ENCODE measurements at regions not wholly inside any gene's neighbourhood (a gene's known extent, or its start where the extent isn't known, plus 50 kb on each side); places are given as distances from the start of the nearest gene placed in this dataset.

GRCh38 chr2:216920143-216920876 is 60.4 kb upstream of the TNP1 start:
- TF ChIP-seq CTCF (optimal IDR thresholded peaks at IDR 0.05 in 1 of 3, IDR thresholded peaks at IDR 0.05 in 1 of 3, conservative IDR thresholded peaks at IDR 0.05 in 1 of 3; ENCODE audit: extremely low read depth in 1 of 3, insufficient read depth in 2 of 3, low read length in 3 of 3), result no peak
- no peak for TF ChIP-seq EZH2 (IDR thresholded peaks at IDR 0.05; ENCODE audit: low read length)

Data from keratinocyte (primary cell).